Peyer's patch (tissue), 4 donors: ENCODE measurements at regions not wholly inside any gene's neighbourhood (a gene's known extent, or its start where the extent isn't known, plus 50 kb on each side); places are given as distances from the start of the nearest gene placed in this dataset.

Source experiments
- DNase-seq, 3 donors: peaks; one replicate each; pipeline ENCODE4 v3.0.0-alpha.2; 2017 to 2019
- H3K27ac ChIP-seq, 4 donors: fragments of 200-600 bp; sonication (generic); one replicate each; pipeline ENCODE4 v1.5.1; 2016 to 2019
- H3K27me3 ChIP-seq, 2 donors: fragments of 200-600 bp; sonication (generic); one replicate each; pipeline ENCODE4 v1.5.1; 2019
- H3K36me3 ChIP-seq, 3 donors: fragments of 200-600 bp; sonication (generic); one replicate each; pipeline ENCODE4 v1.5.1; 2016 to 2019
- H3K4me1 ChIP-seq, 4 donors: fragments of 200-600 bp; sonication (generic); one replicate each; pipeline ENCODE4 v1.5.1; 2016 to 2019
- H3K4me3 ChIP-seq, 4 donors: fragments of 200-600 bp; sonication (generic); 1 replicate in 3 of 4; 2 replicates in 1 of 4; pipeline ENCODE4 v1.5.1; 2016 to 2019; ENCODE audit warnings: mild to moderate bottlenecking in 1 of 4
- H3K9me3 ChIP-seq, 4 donors: fragments of 200-600 bp; sonication (generic); one replicate each; pipeline ENCODE4 v1.5.1; 2016 to 2019; ENCODE audit warnings: mild to moderate bottlenecking in 1 of 4
- CTCF ChIP-seq, 6 experiments: fragments of 450-650 bp in 4 of 6; fragments of 200-600 bp in 2 of 6; sonication (generic) in 1 of 6; IDR thresholded peaks; one replicate each; pipeline ENCODE4 v1.5.1; 2017 to 2019; ENCODE audit warnings: antibody characterized with exemption in 6 of 6, mild to moderate bottlenecking in 3 of 6, moderate library complexity in 1 of 6
- POLR2A ChIP-seq, 2 donors: fragments of 450-650 bp; IDR thresholded peaks; one replicate each; pipeline ENCODE4 v1.5.1; 2017; ENCODE audit warnings: antibody characterized with exemption in 2 of 2, mild to moderate bottlenecking in 2 of 2, moderate library complexity in 2 of 2

GRCh38 chr10:117710181-117710798, 167.7 kb downstream of the EMX2 start:
- Histone ChIP-seq H3K4me1 (no peaks in the 10 kb centered on the region), H3K4me3 (no peak overlapping the region), H3K27me3 (no peaks in the 10 kb centered on the region), H3K36me3 (no peaks in the 10 kb centered on the region), H3K9me3 (no peaks in the 10 kb centered on the region), H3K27ac (no peak overlapping the region)
- TF ChIP-seq CTCF (IDR thresholded peaks at IDR 0.05) = peak in 1 of 6 experiments; percentile 21
- no peak for TF ChIP-seq POLR2A (IDR thresholded peaks at IDR 0.05)
- no peak for DNase-seq

- Histone ChIP-seq H3K4me3 (no peak overlapping the region), H3K9me3 (no peaks in the 10 kb centered on the region), H3K27ac (no peak overlapping the region), H3K36me3 (no peaks in the 10 kb centered on the region), H3K4me1 (no peaks in the 10 kb centered on the region), H3K27me3 (no peaks in the 10 kb centered on the region)
- DNase-seq = no peak
- TF ChIP-seq POLR2A (IDR thresholded peaks at IDR 0.05) (no peak), CTCF (IDR thresholded peaks at IDR 0.05) (no peak)
These were observed 174.3 kb downstream of the EMX2 start for GRCh38 chr10:117716889-117717288.

- Histone ChIP-seq H3K27me3 (no peaks in the 10 kb centered on the region), H3K4me1 (no peaks in the 10 kb centered on the region), H3K4me3 (no peak overlapping the region), H3K27ac (no peak overlapping the region), H3K9me3 (no peaks in the 10 kb centered on the region), H3K36me3 (no peaks in the 10 kb centered on the region)
- TF ChIP-seq CTCF (IDR thresholded peaks at IDR 0.05) (no peak), POLR2A (IDR thresholded peaks at IDR 0.05) (no peak)
- DNase-seq = no peak
These were observed 176.7 kb downstream of the EMX2 start for GRCh38 chr10:117718986-117719920.

- H3K36me3 ChIP-seq = no peaks in the 10 kb centered on the region
- DNase-seq = no peak
- H3K4me3 ChIP-seq = no peak overlapping the region
- no peaks in the 10 kb centered on the region for H3K9me3 ChIP-seq
- H3K27me3 ChIP-seq = no peaks in the 10 kb centered on the region
- TF ChIP-seq POLR2A (IDR thresholded peaks at IDR 0.05) = no peak
- no peak for TF ChIP-seq CTCF (IDR thresholded peaks at IDR 0.05)
- no peak overlapping the region for H3K27ac ChIP-seq
- no peaks in the 10 kb centered on the region for H3K4me1 ChIP-seq
These were observed 178.6 kb downstream of the EMX2 start for GRCh38 chr10:117720931-117721835.

GRCh38 chr10:117721873-117722272, 179.3 kb downstream of the EMX2 start:
- H3K27ac ChIP-seq = no peak overlapping the region
- H3K27me3 ChIP-seq = no peaks in the 10 kb centered on the region
- H3K4me1 ChIP-seq = no peaks in the 10 kb centered on the region
- no peak for DNase-seq
- H3K4me3 ChIP-seq = no peak overlapping the region
- TF ChIP-seq POLR2A (IDR thresholded peaks at IDR 0.05) = no peak
- TF ChIP-seq CTCF (IDR thresholded peaks at IDR 0.05) = no peak
- H3K9me3 ChIP-seq = no peaks in the 10 kb centered on the region
- no peaks in the 10 kb centered on the region for H3K36me3 ChIP-seq
